Gastrocnemius medialis (tissue), 4 donors: ENCODE measurements at regions not wholly inside any gene's neighbourhood (a gene's known extent, or its start where the extent isn't known, plus 50 kb on each side); places are given as distances from the start of the nearest gene placed in this dataset.

Experiments
- CTCF ChIP-seq, 5 experiments: fragments of 450-650 bp in 3 of 5; fragments of 200-600 bp in 2 of 5; sonication (generic) in 2 of 5; IDR thresholded peaks in 4 of 5; conservative IDR thresholded peaks in 1 of 5; 1 replicate in 4 of 5; 2 replicates in 1 of 5; pipeline ENCODE4 v1.5.1; 2016 to 2019; ENCODE audit warnings: antibody characterized with exemption in 5 of 5, mild to moderate bottlenecking in 3 of 5, moderate library complexity in 3 of 5
- POLR2A ChIP-seq, 2 donors: fragments of 450-650 bp; IDR thresholded peaks; one replicate each; pipeline ENCODE4 v1.6.1; 2017; ENCODE audit warnings: antibody characterized with exemption in 2 of 2, mild to moderate bottlenecking in 2 of 2, moderate library complexity in 2 of 2

- TF ChIP-seq CTCF (IDR thresholded peaks at IDR 0.05 in 4 of 5, conservative IDR thresholded peaks at IDR 0.05 in 1 of 5), result no peak
- TF ChIP-seq POLR2A (IDR thresholded peaks at IDR 0.05), result no peak
Observed at GRCh38 chr16:87192452-87193073, 124.6 kb downstream of the C16orf95 start.
